Inferior parietal cortex (tissue), 1 donor: ENCODE measurements at regions not wholly inside any gene's neighbourhood (a gene's known extent, or its start where the extent isn't known, plus 50 kb on each side); places are given as distances from the start of the nearest gene placed in this dataset.
A peak's percentile ranks its signal among the peaks of the same experiment; 100 is the strongest.

Source experiments
- DNase-seq: peaks from one replicate; pipeline ENCODE4 v3.0.0-alpha.2; 2016; ENCODE audit errors: extremely low spot score

GRCh38 chr3:4029135-4029534 lies 229.9 kb downstream of the LRRN1 start:
- no peak for DNase-seq

GRCh38 chr3:4030624-4031023 lies 231.4 kb downstream of the LRRN1 start:
- no peak for DNase-seq

- no peak for DNase-seq
Measured at GRCh38 chr3:4033296-4033695, 234.1 kb downstream of the LRRN1 start.

- DNase-seq, result no peak
Measured at GRCh38 chr3:4036046-4036445, 236.8 kb downstream of the LRRN1 start.

- no peak for DNase-seq
Measured at GRCh38 chr3:4038351-4038750, 239.1 kb downstream of the LRRN1 start.

GRCh38 chr3:4042070-4042469 lies 242.8 kb downstream of the LRRN1 start:
- no peak for DNase-seq

- no peak for DNase-seq
Measured at GRCh38 chr3:4042869-4043268, 243.6 kb downstream of the LRRN1 start.

GRCh38 chr3:4043867-4044575 lies 244.8 kb downstream of the LRRN1 start:
- DNase-seq, result peak; percentile 11

- DNase-seq, result no peak
Measured at GRCh38 chr3:4044619-4045018, 245.4 kb downstream of the LRRN1 start.

- DNase-seq, result no peak
Measured at GRCh38 chr3:4045756-4046155, 246.5 kb downstream of the LRRN1 start.

GRCh38 chr3:4047366-4047765 lies 248.1 kb downstream of the LRRN1 start:
- no peak for DNase-seq

- no peak for DNase-seq
Measured at GRCh38 chr3:4052706-4053105, 250.5 kb upstream of the SETMAR start.

- DNase-seq, result no peak
Measured at GRCh38 chr3:4053975-4054374, 249.2 kb upstream of the SETMAR start.

GRCh38 chr3:4060064-4060463 lies 243.1 kb upstream of the SETMAR start:
- no peak for DNase-seq

GRCh38 chr3:4060603-4061002 lies 242.6 kb upstream of the SETMAR start:
- DNase-seq, result no peak

GRCh38 chr3:4061195-4061594 lies 242.0 kb upstream of the SETMAR start:
- no peak for DNase-seq

GRCh38 chr3:4061783-4062360 lies 241.3 kb upstream of the SETMAR start:
- no peak for DNase-seq

GRCh38 chr3:4062621-4063020 lies 240.5 kb upstream of the SETMAR start:
- DNase-seq, result no peak

GRCh38 chr3:4063916-4064574 lies 239.1 kb upstream of the SETMAR start:
- DNase-seq, result no peak

- no peak for DNase-seq
Measured at GRCh38 chr3:4065085-4065484, 238.1 kb upstream of the SETMAR start.

GRCh38 chr3:4065554-4065953 lies 237.6 kb upstream of the SETMAR start:
- no peak for DNase-seq

- no peak for DNase-seq
Measured at GRCh38 chr3:4067893-4068292, 235.3 kb upstream of the SETMAR start.

GRCh38 chr3:4069796-4070195 lies 233.4 kb upstream of the SETMAR start:
- DNase-seq, result no peak
